ENCODE measurements at regions not wholly inside any gene's neighbourhood (a gene's known extent, or its start where the extent isn't known, plus 50 kb on each side); places are given as distances from the start of the nearest gene placed in this dataset.

GRCh38 chr5:135272311-135272805 is 126.7 kb downstream of the MACROH2A1 start:
- no peaks in the 10 kb centered on the region for H3K79me2 ChIP-seq (ENCODE audit: low read length)
- no peaks in the 10 kb centered on the region for H3K9me3 ChIP-seq (replicated peaks; ENCODE audit: insufficient read depth, low read length)
- no peak overlapping the region for H3K27ac ChIP-seq (ENCODE audit: low read length)
- H3K4me1 ChIP-seq (ENCODE audit: low read length), result no peaks in the 10 kb centered on the region
- TF ChIP-seq, protein P1, sequence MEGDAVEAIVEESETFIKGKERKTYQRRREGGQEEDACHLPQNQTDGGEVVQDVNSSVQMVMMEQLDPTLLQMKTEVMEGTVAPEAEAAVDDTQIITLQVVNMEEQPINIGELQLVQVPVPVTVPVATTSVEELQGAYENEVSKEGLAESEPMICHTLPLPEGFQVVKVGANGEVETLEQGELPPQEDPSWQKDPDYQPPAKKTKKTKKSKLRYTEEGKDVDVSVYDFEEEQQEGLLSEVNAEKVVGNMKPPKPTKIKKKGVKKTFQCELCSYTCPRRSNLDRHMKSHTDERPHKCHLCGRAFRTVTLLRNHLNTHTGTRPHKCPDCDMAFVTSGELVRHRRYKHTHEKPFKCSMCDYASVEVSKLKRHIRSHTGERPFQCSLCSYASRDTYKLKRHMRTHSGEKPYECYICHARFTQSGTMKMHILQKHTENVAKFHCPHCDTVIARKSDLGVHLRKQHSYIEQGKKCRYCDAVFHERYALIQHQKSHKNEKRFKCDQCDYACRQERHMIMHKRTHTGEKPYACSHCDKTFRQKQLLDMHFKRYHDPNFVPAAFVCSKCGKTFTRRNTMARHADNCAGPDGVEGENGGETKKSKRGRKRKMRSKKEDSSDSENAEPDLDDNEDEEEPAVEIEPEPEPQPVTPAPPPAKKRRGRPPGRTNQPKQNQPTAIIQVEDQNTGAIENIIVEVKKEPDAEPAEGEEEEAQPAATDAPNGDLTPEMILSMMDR (IDR thresholded peaks at IDR 0.05; ENCODE audit: low read length), result no peak
- no peak for TF ChIP-seq EZH2 (optimal IDR thresholded peaks at IDR 0.05; ENCODE audit: low read depth, low read length)
- TF ChIP-seq EZH2phosphoT487 (IDR thresholded peaks at IDR 0.05; ENCODE audit: low read length), result no peak
- H3F3A ChIP-seq (ENCODE audit: insufficient read depth, low read length), result no peaks in the 10 kb centered on the region
- no peak overlapping the region for H3K9ac ChIP-seq (ENCODE audit: low read length)
- no peaks in the 10 kb centered on the region for H4K20me1 ChIP-seq (ENCODE audit: insufficient read depth, low read length)
- H3K36me3 ChIP-seq (replicated peaks; ENCODE audit: insufficient read depth, low read length), result no peaks in the 10 kb centered on the region
- no peaks in the 10 kb centered on the region for H3K27me3 ChIP-seq (replicated peaks; ENCODE audit: insufficient read depth, low read length)
- no peak overlapping the region for H3K4me3 ChIP-seq (ENCODE audit: low read length)
- H3K4me2 ChIP-seq (ENCODE audit: low read depth, low read length), result no peak overlapping the region
- H3K9me2 ChIP-seq (replicated peaks; ENCODE audit: insufficient read depth, low read length), result no peaks in the 10 kb centered on the region
- no peak for DNase-seq
- H2AFZ ChIP-seq (ENCODE audit: low read length), result no peak overlapping the region

GRCh38 chr5:135271533-135272310 is 127.3 kb downstream of the MACROH2A1 start:
- Histone ChIP-seq H3K4me3 (ENCODE audit: low read length) (no peak overlapping the region), H3K9me3 (replicated peaks; ENCODE audit: insufficient read depth, low read length) (no peaks in the 10 kb centered on the region), H3K36me3 (replicated peaks; ENCODE audit: insufficient read depth, low read length) (no peaks in the 10 kb centered on the region), H3K9me2 (replicated peaks; ENCODE audit: insufficient read depth, low read length) (no peaks in the 10 kb centered on the region), H3K79me2 (ENCODE audit: low read length) (no peaks in the 10 kb centered on the region), H3F3A (ENCODE audit: insufficient read depth, low read length) (no peaks in the 10 kb centered on the region), H3K4me1 (ENCODE audit: low read length) (no peaks in the 10 kb centered on the region), H3K9ac (ENCODE audit: low read length) (no peak overlapping the region), H3K27me3 (replicated peaks; ENCODE audit: insufficient read depth, low read length) (no peaks in the 10 kb centered on the region), H3K27ac (ENCODE audit: low read length) (no peak overlapping the region), H3K4me2 (ENCODE audit: low read depth, low read length) (no peak overlapping the region), H4K20me1 (ENCODE audit: insufficient read depth, low read length) (no peaks in the 10 kb centered on the region), H2AFZ (ENCODE audit: low read length) (no peak overlapping the region)
- no peak for DNase-seq
- TF ChIP-seq EZH2phosphoT487 (IDR thresholded peaks at IDR 0.05; ENCODE audit: low read length), result no peak
- no peak for TF ChIP-seq EZH2 (optimal IDR thresholded peaks at IDR 0.05; ENCODE audit: low read depth, low read length)
- TF ChIP-seq, protein P1 (IDR thresholded peaks at IDR 0.05; ENCODE audit: low read length), result no peak

DNA sequence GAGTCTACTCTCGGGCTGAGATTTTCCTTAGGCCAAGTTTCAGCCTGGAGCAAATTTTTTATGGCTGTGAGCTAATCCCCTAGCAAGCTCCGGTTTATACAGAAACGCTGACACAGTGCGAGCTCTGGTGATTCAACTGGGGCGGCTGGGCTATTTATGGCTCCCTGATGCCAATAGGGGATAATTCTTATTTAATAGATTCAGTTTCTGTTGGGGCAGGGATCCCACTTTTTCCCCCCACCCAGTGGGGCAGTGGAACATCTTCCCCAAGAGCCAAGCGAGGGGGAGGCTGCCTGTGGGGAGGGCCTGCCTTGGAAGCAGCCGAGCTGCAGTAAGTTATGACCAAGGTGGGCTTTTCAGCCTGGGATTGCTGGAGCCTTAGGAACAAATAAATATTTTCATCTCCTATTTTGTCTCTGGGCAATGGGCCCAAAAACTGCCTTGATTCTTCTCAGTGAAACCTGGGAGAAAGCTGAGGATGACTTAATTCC is 129.1 kb downstream of the MACROH2A1 start:
- no peak for DNase-seq
- Histone ChIP-seq H3K9me2 (replicated peaks; ENCODE audit: insufficient read depth, low read length) (no peaks in the 10 kb centered on the region), H3K4me2 (ENCODE audit: low read depth, low read length) (no peak overlapping the region), H3K9me3 (replicated peaks; ENCODE audit: insufficient read depth, low read length) (no peaks in the 10 kb centered on the region), H4K20me1 (ENCODE audit: insufficient read depth, low read length) (no peaks in the 10 kb centered on the region), H3K27me3 (replicated peaks; ENCODE audit: insufficient read depth, low read length) (no peaks in the 10 kb centered on the region), H3K4me1 (ENCODE audit: low read length) (no peaks in the 10 kb centered on the region), H3K27ac (ENCODE audit: low read length) (no peak overlapping the region), H3K36me3 (replicated peaks; ENCODE audit: insufficient read depth, low read length) (no peaks in the 10 kb centered on the region), H3K79me2 (ENCODE audit: low read length) (no peaks in the 10 kb centered on the region), H3F3A (ENCODE audit: insufficient read depth, low read length) (no peaks in the 10 kb centered on the region), H3K4me3 (ENCODE audit: low read length) (no peak overlapping the region), H2AFZ (ENCODE audit: low read length) (no peak overlapping the region), H3K9ac (ENCODE audit: low read length) (no peak overlapping the region)
- TF ChIP-seq, protein P1 (IDR thresholded peaks at IDR 0.05; ENCODE audit: low read length), result no peak
- no peak for TF ChIP-seq EZH2phosphoT487 (IDR thresholded peaks at IDR 0.05; ENCODE audit: low read length)
- no peak for TF ChIP-seq EZH2 (optimal IDR thresholded peaks at IDR 0.05; ENCODE audit: low read depth, low read length)
